Suprapubic skin (tissue), 4 donors: ENCODE measurements at regions not wholly inside any gene's neighbourhood (a gene's known extent, or its start where the extent isn't known, plus 50 kb on each side); places are given as distances from the start of the nearest gene placed in this dataset.

Source experiments
- DNase-seq, 2 donors: peaks; one replicate each; pipeline ENCODE4 v3.0.0-alpha.2; 2019; ENCODE audit warnings: low spot score in 2 of 2
- H3K27ac ChIP-seq: fragments of 200-600 bp; sonication (generic); one replicate; pipeline ENCODE4 v1.5.1; 2019
- H3K27me3 ChIP-seq: fragments of 200-600 bp; sonication (generic); one replicate; pipeline ENCODE4 v1.5.1; 2019
- H3K36me3 ChIP-seq: fragments of 200-600 bp; sonication (generic); one replicate; pipeline ENCODE4 v1.5.1; 2019
- H3K4me1 ChIP-seq: fragments of 200-600 bp; sonication (generic); one replicate; pipeline ENCODE4 v1.5.1; 2019
- H3K4me3 ChIP-seq: fragments of 200-600 bp; sonication (generic); one replicate; pipeline ENCODE4 v1.5.1; 2019; ENCODE audit warnings: mild to moderate bottlenecking
- H3K9me3 ChIP-seq: fragments of 200-600 bp; sonication (generic); one replicate; pipeline ENCODE4 v1.5.1; 2019
- EP300 ChIP-seq: sonication (generic); formaldehyde crosslinking; IDR thresholded peaks from one replicate; pipeline ENCODE4 v1.6.1; 2017; ENCODE audit warnings: antibody characterized with exemption
- POLR2A ChIP-seq, 2 donors: fragments of 450-650 bp; IDR thresholded peaks; one replicate each; pipeline ENCODE4 v1.6.1; 2017; ENCODE audit warnings: antibody characterized with exemption in 2 of 2, mild to moderate bottlenecking in 2 of 2, moderate library complexity in 2 of 2
- POLR2AphosphoS5 ChIP-seq, 3 donors: sonication (generic); formaldehyde crosslinking; IDR thresholded peaks; one replicate each; pipeline ENCODE4 v1.6.1; 2017; ENCODE audit warnings: antibody characterized with exemption in 3 of 3
- WGBS: methylation state at CpG from one replicate; pipeline ENCODE4 v1.1.5; 2018; 5-methylcytosine and 5-hydroxymethylcytosine counted together
- TF ChIP-seq, protein P1 (sequence below), 2 donors: fragments of 200-600 bp in 1 of 2; fragments of 450-650 bp in 1 of 2; sonication (generic) in 1 of 2; IDR thresholded peaks; one replicate each; pipeline ENCODE4 v1.5.1; 2016 to 2019; ENCODE audit warnings: antibody characterized with exemption in 2 of 2, mild to moderate bottlenecking in 1 of 2, moderate library complexity in 1 of 2

DNA sequence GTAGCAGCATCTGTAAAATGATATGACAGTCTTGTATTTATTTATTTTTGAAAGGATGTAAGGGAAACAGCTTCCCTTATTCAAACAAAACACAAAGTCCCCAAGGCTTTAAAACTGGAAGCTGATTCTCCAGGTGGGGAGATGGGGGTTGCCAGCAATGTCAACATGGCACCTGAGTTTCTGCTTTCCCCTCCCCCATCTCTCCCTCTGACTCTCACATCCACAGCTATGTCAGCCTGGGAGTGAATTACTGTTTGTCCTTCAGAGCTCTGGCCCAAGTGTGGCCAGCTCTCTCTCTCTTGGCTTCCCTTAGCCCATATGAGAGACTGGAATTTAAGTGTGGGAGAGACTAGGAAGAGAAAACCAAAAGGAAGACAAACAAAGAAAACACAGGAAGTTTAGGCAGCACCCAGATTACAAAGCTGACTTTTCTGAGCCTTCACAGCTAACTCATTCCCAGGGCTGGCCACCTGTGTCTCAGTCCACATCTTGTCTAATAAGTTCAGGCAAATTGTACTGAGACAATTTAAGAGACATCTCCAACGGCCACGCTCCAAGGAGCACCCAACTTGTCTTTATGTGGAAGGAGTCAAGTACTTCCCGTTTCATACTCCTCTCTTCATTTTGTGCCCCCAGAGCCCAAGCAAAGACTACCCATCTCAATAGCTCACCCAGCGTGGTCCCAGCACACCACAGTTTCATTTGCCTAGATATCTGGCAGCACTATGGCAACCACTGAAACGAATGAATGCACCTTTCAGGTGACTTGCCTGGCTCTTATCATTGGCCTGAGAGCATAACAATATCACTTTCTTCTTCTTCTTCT lies 69.2 kb downstream of the SOX9 start:
- Histone ChIP-seq H3K36me3 (no peaks in the 10 kb centered on the region), H3K4me1 (no peaks in the 10 kb centered on the region), H3K4me3 (no peak overlapping the region), H3K27me3 (peaks cover 3% of the 10 kb centered on the region), H3K27ac (no peak overlapping the region), H3K9me3 (no peaks in the 10 kb centered on the region)
- 72% methylated on average over 5 of the region's 5 CpGs for WGBS
- TF ChIP-seq, protein P1, sequence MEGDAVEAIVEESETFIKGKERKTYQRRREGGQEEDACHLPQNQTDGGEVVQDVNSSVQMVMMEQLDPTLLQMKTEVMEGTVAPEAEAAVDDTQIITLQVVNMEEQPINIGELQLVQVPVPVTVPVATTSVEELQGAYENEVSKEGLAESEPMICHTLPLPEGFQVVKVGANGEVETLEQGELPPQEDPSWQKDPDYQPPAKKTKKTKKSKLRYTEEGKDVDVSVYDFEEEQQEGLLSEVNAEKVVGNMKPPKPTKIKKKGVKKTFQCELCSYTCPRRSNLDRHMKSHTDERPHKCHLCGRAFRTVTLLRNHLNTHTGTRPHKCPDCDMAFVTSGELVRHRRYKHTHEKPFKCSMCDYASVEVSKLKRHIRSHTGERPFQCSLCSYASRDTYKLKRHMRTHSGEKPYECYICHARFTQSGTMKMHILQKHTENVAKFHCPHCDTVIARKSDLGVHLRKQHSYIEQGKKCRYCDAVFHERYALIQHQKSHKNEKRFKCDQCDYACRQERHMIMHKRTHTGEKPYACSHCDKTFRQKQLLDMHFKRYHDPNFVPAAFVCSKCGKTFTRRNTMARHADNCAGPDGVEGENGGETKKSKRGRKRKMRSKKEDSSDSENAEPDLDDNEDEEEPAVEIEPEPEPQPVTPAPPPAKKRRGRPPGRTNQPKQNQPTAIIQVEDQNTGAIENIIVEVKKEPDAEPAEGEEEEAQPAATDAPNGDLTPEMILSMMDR (IDR thresholded peaks at IDR 0.05), result no peak
- no peak for TF ChIP-seq POLR2A (IDR thresholded peaks at IDR 0.05)
- no peak for TF ChIP-seq EP300
- TF ChIP-seq POLR2AphosphoS5 (IDR thresholded peaks at IDR 0.05), result no peak
- no peak for DNase-seq

GRCh38 chr17:72191356-72191755 lies 70.5 kb downstream of the SOX9 start:
- no peaks in the 10 kb centered on the region for H3K4me1 ChIP-seq
- no peak overlapping the region for H3K4me3 ChIP-seq
- DNase-seq, result no peak
- no peak overlapping the region for H3K27ac ChIP-seq
- TF ChIP-seq, protein P1 (IDR thresholded peaks at IDR 0.05), result no peak
- TF ChIP-seq EP300 (no peak), POLR2AphosphoS5 (IDR thresholded peaks at IDR 0.05) (no peak), POLR2A (IDR thresholded peaks at IDR 0.05) (no peak)
- H3K36me3 ChIP-seq, result no peaks in the 10 kb centered on the region
- no peaks in the 10 kb centered on the region for H3K9me3 ChIP-seq
- peaks cover 3% of the 10 kb centered on the region for H3K27me3 ChIP-seq
- WGBS, result 80% methylated on average over 5 of the region's 5 CpGs

DNA sequence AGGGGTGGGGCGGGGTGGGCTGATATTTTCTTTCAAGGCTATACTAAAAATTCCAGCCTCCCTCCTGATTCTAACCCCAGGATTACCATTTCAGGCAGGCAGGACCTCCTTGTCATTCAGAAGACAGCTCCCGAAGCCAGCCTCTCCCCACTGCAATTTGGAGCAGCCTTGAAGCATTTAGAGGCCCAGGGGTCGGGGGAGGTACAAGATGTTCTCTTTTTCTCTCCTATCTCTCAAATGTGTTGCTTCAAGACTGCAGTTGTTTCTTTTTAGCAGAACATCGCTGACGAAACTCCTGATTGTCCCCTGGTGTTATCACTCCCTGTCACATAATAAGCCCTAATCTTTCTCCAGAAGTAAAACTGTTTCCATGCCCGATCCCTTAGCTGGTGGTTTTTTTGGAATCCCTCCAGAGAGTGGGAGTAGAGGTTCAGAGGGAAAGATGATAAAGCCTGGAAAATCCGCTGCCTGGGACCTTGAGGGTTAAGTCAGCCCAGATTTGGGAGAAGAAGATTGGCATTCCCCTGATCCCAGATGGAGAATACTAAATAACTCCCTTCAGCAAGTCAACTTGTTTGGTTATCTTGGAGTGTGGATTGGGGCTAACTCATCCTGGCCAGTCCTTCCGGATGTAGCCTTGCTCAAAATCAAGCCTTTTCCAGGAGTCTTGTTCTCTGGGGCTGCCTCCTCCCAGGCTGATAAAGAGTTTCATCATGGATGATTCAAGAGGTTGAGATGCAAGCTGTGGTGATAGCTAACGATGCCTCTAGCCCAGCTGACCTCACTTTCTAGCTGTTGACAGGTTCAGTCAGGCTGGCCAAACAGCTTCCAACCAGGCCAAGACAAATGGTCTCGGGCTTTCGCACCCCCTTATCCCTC lies 71.3 kb downstream of the SOX9 start:
- WGBS, result 68% methylated on average over 10 of the region's 11 CpGs
- DNase-seq, result no peak
- Histone ChIP-seq H3K4me1 (no peaks in the 10 kb centered on the region), H3K4me3 (no peak overlapping the region), H3K36me3 (no peaks in the 10 kb centered on the region), H3K9me3 (no peaks in the 10 kb centered on the region), H3K27ac (no peak overlapping the region), H3K27me3 (peaks cover 3% of the 10 kb centered on the region)
- TF ChIP-seq, protein P1 (IDR thresholded peaks at IDR 0.05), result no peak
- TF ChIP-seq POLR2A (IDR thresholded peaks at IDR 0.05) (no peak), POLR2AphosphoS5 (IDR thresholded peaks at IDR 0.05) (no peak), EP300 (no peak)

DNA sequence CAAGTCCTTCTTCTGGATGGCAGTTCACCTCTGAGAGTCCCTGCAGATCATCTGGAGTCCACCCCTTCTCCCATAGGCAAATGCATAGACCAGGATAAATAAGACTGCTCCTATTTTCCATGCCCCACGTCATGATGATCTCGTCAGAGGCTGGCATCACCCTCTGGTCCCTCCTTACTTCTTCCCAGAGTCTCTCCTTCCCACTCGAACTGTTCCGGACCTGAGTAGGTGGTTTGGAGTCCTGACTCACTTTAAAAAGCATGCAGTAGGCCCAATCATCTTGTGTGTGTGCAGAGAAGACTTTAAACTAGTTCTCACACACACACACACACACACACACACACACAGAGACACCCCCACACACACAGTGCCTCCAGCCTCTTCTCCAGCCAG lies 72.0 kb downstream of the SOX9 start:
- H3K9me3 ChIP-seq, result no peaks in the 10 kb centered on the region
- TF ChIP-seq, protein P1 (IDR thresholded peaks at IDR 0.05), result no peak
- no peak for TF ChIP-seq POLR2A (IDR thresholded peaks at IDR 0.05)
- no peak overlapping the region for H3K4me3 ChIP-seq
- 83% methylated on average over 4 of the region's 4 CpGs for WGBS
- no peaks in the 10 kb centered on the region for H3K36me3 ChIP-seq
- no peaks in the 10 kb centered on the region for H3K27me3 ChIP-seq
- no peaks in the 10 kb centered on the region for H3K4me1 ChIP-seq
- no peak for DNase-seq
- H3K27ac ChIP-seq, result no peak overlapping the region
